ENCODE measurements at regions not wholly inside any gene's neighbourhood (a gene's known extent, or its start where the extent isn't known, plus 50 kb on each side); places are given as distances from the start of the nearest gene placed in this dataset.

DNA sequence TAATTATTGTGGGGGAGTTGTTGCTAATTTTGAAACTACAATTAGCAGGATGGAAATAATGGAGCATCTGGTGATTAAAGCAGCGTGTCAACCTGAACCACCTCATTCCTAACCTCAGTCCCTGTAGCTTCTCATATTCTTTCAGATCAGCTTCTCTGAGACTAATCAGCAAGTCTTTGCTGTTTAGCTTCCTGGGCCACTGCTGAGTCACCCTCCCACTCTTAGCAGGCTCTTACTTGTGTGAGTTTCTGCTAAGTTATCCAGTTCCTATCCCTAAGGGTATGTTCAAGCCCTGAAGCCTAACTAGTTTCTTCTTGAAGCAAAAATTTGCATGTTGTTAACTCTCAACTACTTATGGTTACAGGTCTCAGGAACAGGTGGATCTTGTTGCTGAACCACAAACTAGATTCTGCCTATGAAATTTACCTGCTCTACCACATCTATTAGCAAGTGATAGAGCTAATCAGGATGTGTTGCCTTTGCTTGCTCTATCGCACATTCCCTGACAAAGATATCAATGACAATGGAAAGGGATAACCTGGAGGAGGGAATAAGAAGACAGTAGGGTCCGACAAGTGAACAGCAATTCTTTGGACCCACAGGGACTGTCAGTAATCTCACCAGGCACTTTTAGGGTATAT lies 134.2 kb downstream of the EIF4E start:
- Mint-ChIP-seq H3K36me3 (ENCODE audit: low read depth) (no peaks in the 10 kb centered on the region), H3K4me1 (no peaks in the 10 kb centered on the region), H3K27me3 (peaks cover 13% of the 10 kb centered on the region), H3K9me3 (no peaks in the 10 kb centered on the region), H3K27ac (no peak overlapping the region), H3K4me3 (no peak overlapping the region)
- ATAC-seq (ENCODE audit: low read depth) (no peak), DNase-seq (no peak)
- ChIA-PET CTCF (no interaction called here), POLR2A (no interaction called here)
- TF ChIP-seq, protein P1, sequence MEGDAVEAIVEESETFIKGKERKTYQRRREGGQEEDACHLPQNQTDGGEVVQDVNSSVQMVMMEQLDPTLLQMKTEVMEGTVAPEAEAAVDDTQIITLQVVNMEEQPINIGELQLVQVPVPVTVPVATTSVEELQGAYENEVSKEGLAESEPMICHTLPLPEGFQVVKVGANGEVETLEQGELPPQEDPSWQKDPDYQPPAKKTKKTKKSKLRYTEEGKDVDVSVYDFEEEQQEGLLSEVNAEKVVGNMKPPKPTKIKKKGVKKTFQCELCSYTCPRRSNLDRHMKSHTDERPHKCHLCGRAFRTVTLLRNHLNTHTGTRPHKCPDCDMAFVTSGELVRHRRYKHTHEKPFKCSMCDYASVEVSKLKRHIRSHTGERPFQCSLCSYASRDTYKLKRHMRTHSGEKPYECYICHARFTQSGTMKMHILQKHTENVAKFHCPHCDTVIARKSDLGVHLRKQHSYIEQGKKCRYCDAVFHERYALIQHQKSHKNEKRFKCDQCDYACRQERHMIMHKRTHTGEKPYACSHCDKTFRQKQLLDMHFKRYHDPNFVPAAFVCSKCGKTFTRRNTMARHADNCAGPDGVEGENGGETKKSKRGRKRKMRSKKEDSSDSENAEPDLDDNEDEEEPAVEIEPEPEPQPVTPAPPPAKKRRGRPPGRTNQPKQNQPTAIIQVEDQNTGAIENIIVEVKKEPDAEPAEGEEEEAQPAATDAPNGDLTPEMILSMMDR (IDR thresholded peaks at IDR 0.05) = no peak
- intact Hi-C loops (cut with micrococcal nuclease) = no loop called here

DNA sequence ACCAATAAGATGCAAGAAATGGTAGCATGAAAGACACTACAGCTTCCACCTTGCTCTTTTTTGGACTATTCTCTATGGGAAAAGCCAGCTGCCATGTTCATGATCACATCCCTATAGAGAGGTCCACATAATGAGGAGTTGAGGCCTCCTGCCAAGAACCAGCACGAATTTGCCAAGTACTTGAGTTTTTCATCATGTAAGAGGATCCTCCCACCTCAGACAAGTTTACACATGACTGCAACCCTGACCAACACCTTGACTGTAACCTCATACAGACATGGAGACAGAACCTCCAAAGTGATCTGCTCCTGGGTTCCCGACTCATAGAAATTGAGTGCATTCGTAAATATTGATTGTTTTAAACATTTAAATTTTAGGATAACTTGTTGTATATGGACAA lies 135.2 kb upstream of the TSPAN5 start:
- Mint-ChIP-seq H3K36me3 (ENCODE audit: low read depth) (no peaks in the 10 kb centered on the region), H3K4me1 (no peaks in the 10 kb centered on the region), H3K27me3 (peaks cover 9% of the 10 kb centered on the region), H3K9me3 (peaks cover 2% of the 10 kb centered on the region), H3K27ac (no peak overlapping the region), H3K4me3 (no peak overlapping the region)
- ChIA-PET CTCF (no interaction called here), POLR2A (no interaction called here)
- DNase-seq = no peak
- ATAC-seq (ENCODE audit: low read depth) = no peak
- intact Hi-C loops (cut with micrococcal nuclease) = no loop called here
- TF ChIP-seq, protein P1 (IDR thresholded peaks at IDR 0.05) = no peak

DNA sequence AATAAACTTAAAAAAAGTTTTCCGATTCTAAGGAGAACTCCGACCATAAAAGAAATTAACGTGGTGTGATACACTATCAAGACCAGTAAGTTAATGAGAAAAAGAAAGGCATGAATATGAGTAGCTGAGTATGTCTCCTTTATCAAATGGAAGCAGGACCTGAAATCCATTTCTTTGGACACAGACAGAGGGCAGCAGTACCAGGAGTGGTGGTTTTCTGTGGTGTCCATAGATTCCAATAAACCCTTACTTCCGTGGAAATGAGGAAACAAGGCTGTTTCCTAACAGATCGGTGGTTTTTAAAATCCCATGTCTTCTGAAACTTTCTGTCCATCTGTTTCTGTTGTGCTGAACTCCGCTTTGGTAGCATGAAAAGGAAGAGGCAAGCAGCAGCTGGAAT lies 128.5 kb upstream of the TSPAN5 start:
- Mint-ChIP-seq H3K27ac (no peak overlapping the region), H3K4me3 (no peak overlapping the region), H3K4me1 (no peaks in the 10 kb centered on the region), H3K27me3 (peaks cover 13% of the 10 kb centered on the region), H3K9me3 (peaks cover 2% of the 10 kb centered on the region), H3K36me3 (ENCODE audit: low read depth) (no peaks in the 10 kb centered on the region)
- POLR2A ChIA-PET = no interaction called here
- TF ChIP-seq, protein P1 (IDR thresholded peaks at IDR 0.05) = no peak
- no peak for ATAC-seq (ENCODE audit: low read depth)
- intact Hi-C loops (cut with micrococcal nuclease) = no loop called here
- CTCF ChIA-PET = no interaction called here
- DNase-seq = no peak

DNA sequence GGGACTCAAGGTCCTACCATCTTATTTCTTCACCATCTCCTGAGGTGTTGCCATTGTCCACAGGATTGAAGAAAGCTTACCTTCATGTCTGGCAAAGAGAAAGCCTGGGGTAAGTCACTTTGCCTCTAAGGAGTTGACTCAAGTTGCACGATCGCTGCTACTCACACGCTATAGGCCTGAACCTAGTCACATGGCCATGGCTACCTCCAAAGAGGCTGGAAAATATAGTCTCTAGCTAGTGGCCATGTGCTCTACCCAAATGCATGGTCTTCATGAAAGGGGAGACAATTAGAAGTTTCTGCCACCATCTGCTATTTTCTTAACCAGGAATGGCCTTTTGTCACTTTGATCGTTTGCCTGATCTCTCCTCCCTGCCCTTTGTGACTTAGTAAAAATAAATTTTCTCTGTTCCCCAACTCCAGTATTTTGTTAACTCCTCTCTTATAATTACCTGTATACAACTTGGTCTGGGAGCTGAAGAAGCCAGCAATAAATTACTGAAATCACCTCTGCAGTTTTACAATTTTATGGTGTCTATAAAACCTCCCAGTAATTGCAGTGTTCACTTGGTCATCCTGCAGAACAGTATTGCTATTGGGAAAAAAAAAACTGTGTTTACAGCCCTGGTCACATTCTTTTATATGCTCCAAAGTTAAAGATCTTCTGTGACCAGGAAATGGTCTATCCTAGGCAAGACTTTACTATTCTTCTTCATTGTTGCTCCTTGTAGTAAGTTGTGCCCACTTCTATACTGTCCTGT lies 126.7 kb upstream of the TSPAN5 start:
- ATAC-seq (ENCODE audit: low read depth) (no peak), DNase-seq (no peak)
- Mint-ChIP-seq H3K36me3 (ENCODE audit: low read depth) (no peaks in the 10 kb centered on the region), H3K4me1 (no peaks in the 10 kb centered on the region), H3K4me3 (no peak overlapping the region), H3K9me3 (peaks cover 2% of the 10 kb centered on the region), H3K27me3 (peaks cover 15% of the 10 kb centered on the region), H3K27ac (no peak overlapping the region)
- intact Hi-C loops (cut with micrococcal nuclease) = no loop called here
- ChIA-PET POLR2A (no interaction called here), CTCF (no interaction called here)
- TF ChIP-seq, protein P1 (IDR thresholded peaks at IDR 0.05) = no peak

DNA sequence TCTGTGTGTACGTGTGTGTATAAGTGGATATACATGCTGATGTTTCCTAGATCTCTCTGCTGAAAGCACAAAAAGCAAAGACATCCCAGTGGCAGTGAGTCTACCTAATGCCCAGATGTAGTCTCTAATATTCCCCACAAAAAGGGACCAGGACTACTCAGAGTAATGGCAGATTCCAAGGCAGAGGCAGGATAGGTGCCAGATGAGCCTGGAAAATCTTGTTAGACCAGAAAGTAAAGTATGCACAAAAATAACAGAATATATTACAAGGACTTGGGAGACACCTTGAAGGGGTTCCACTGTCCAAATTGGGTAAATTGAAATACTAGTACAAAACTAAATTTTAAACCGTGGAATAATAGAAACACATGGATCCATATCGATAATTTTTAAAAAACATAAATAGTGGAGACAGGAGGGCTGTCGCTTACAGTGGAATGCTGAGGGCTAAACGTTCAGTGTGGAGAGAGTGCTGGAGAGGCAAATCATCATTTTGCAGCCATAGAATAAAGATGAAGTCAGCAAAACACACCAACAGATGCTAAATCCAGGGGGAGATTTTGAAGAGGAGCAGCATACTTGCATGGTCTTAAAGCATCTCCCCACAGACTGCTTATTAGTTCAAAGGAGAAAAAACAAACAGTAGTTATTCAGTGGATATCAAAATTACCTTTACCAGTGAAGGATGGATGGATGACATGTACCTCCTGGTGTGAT lies 123.4 kb upstream of the TSPAN5 start:
- no peaks in the 10 kb centered on the region for H3K9me3 Mint-ChIP-seq
- TF ChIP-seq, protein P1 (IDR thresholded peaks at IDR 0.05) = no peak
- DNase-seq = no peak
- H3K36me3 Mint-ChIP-seq (ENCODE audit: low read depth) = no peaks in the 10 kb centered on the region
- CTCF ChIA-PET = no interaction called here
- intact Hi-C loops (cut with micrococcal nuclease) = no loop called here
- H3K27me3 Mint-ChIP-seq = peaks cover 6% of the 10 kb centered on the region
- H3K4me3 Mint-ChIP-seq = no peak overlapping the region
- POLR2A ChIA-PET = no interaction called here
- H3K27ac Mint-ChIP-seq = no peak overlapping the region
- no peaks in the 10 kb centered on the region for H3K4me1 Mint-ChIP-seq
- ATAC-seq (ENCODE audit: low read depth) = no peak

All from activated B cell treated with CpG ODN at 0.5 μM for 24 hours (primary cell).